ENCODE measurements at regions not wholly inside any gene's neighbourhood (a gene's known extent, or its start where the extent isn't known, plus 50 kb on each side); places are given as distances from the start of the nearest gene placed in this dataset.
"Not testable (repeated sequence)": the region's sequence is repeated elsewhere in the genome, so short reads cannot be mapped to it uniquely, and the experiment has no call there.

GRCh38 chr1:187894349-187894748 is 1065.6 kb downstream of the PLA2G4A start:
- DNase-seq (ENCODE audit: low read depth in 3 of 3): no peak

GRCh38 chr1:187903223-187903622 is 1074.5 kb downstream of the PLA2G4A start:
- DNase-seq (ENCODE audit: low read depth in 3 of 3): no peak

GRCh38 chr1:187909382-187909781 is 1080.6 kb downstream of the PLA2G4A start:
- no peak for DNase-seq (ENCODE audit: low read depth in 3 of 3)

GRCh38 chr1:187911820-187912219 is 1083.1 kb downstream of the PLA2G4A start:
- DNase-seq (ENCODE audit: low read depth in 3 of 3): no peak

- no peak for DNase-seq (ENCODE audit: low read depth in 3 of 3)
These were observed 1092.2 kb downstream of the PLA2G4A start for GRCh38 chr1:187920976-187921375.

- no peak for DNase-seq (ENCODE audit: low read depth in 3 of 3)
These were observed 1092.7 kb downstream of the PLA2G4A start for GRCh38 chr1:187921426-187921825.

- no peak for DNase-seq (ENCODE audit: low read depth in 3 of 3)
These were observed 1093.5 kb downstream of the PLA2G4A start for GRCh38 chr1:187922255-187922654.

GRCh38 chr1:187924252-187924651 is 1095.5 kb downstream of the PLA2G4A start:
- no peak for DNase-seq (ENCODE audit: low read depth in 3 of 3)

- DNase-seq (ENCODE audit: low read depth in 3 of 3): no peak
These were observed 1099.5 kb downstream of the PLA2G4A start for GRCh38 chr1:187928288-187928687.

- no peak for DNase-seq (ENCODE audit: low read depth in 3 of 3)
These were observed 1099.9 kb downstream of the PLA2G4A start for GRCh38 chr1:187928696-187929095.

- DNase-seq (ENCODE audit: low read depth in 3 of 3): no peak
These were observed 1103.0 kb downstream of the PLA2G4A start for GRCh38 chr1:187931776-187932175.

- no peak for DNase-seq (ENCODE audit: low read depth in 3 of 3)
These were observed 1105.0 kb downstream of the PLA2G4A start for GRCh38 chr1:187933562-187934419.

GRCh38 chr1:187936667-187937066 is 1107.9 kb downstream of the PLA2G4A start:
- DNase-seq (ENCODE audit: low read depth in 3 of 3): no peak

- no peak for DNase-seq (ENCODE audit: low read depth in 3 of 3)
These were observed 1109.3 kb downstream of the PLA2G4A start for GRCh38 chr1:187938092-187938491.

- DNase-seq (ENCODE audit: low read depth in 3 of 3): no peak
These were observed 1114.2 kb downstream of the PLA2G4A start for GRCh38 chr1:187942986-187943385.

- DNase-seq (ENCODE audit: low read depth in 3 of 3): no peak
These were observed 1115.1 kb downstream of the PLA2G4A start for GRCh38 chr1:187943606-187944403.

GRCh38 chr1:187946661-187947060 is 1117.9 kb downstream of the PLA2G4A start:
- DNase-seq (ENCODE audit: low read depth in 3 of 3): not testable (repeated sequence)

- DNase-seq (ENCODE audit: low read depth in 3 of 3): no peak
These were observed 1118.6 kb downstream of the PLA2G4A start for GRCh38 chr1:187947359-187947758.

- DNase-seq (ENCODE audit: low read depth in 3 of 3): no peak
These were observed 1119.5 kb downstream of the PLA2G4A start for GRCh38 chr1:187948170-187948794.

GRCh38 chr1:187949567-187949966 is 1120.8 kb downstream of the PLA2G4A start:
- DNase-seq (ENCODE audit: low read depth in 3 of 3): no peak

GRCh38 chr1:187951817-187952216 is 1123.1 kb downstream of the PLA2G4A start:
- DNase-seq (ENCODE audit: low read depth in 3 of 3): no peak

GRCh38 chr1:187952446-187952845 is 1123.7 kb downstream of the PLA2G4A start:
- no peak for DNase-seq (ENCODE audit: low read depth in 3 of 3)

Data from stimulated activated CD4-positive, alpha-beta T cell treated with anti-CD3 and anti-CD28 coated beads, TNF-alpha, amount 100 ng/mL, for 48 hours (primary cell).